H9 (cell line): ENCODE measurements at regions not wholly inside any gene's neighbourhood (a gene's known extent, or its start where the extent isn't known, plus 50 kb on each side); places are given as distances from the start of the nearest gene placed in this dataset.

Source experiments
- DNase-seq: peaks from one replicate; pipeline ENCODE4 v3.0.0-alpha.2; 2017
- H2AFZ ChIP-seq: one replicate; pipeline ENCODE4 v1.6.1; 2013; ENCODE audit warnings: mild to moderate bottlenecking, low read length, control low read depth, moderate library complexity
- H2AK5ac ChIP-seq: 2 replicates; pipeline ENCODE4 v1.6.1; 2013; ENCODE audit warnings: low read length, control low read depth, mixed read lengths; ENCODE audit not compliant: insufficient read length
- H2BK120ac ChIP-seq: one replicate; pipeline ENCODE4 v1.6.1; 2013; ENCODE audit warnings: low read depth, mild to moderate bottlenecking, low read length, control low read depth, inconsistent platforms; ENCODE audit not compliant: poor library complexity, severe bottlenecking
- H2BK12ac ChIP-seq: 2 replicates; pipeline ENCODE4 v1.6.1; 2013; ENCODE audit warnings: low read length, control low read depth, mixed read lengths, low read depth; ENCODE audit not compliant: insufficient read length
- H2BK15ac ChIP-seq: 2 replicates; pipeline ENCODE4 v1.6.1; 2013; ENCODE audit warnings: low read depth, low read length, control low read depth
- H2BK20ac ChIP-seq: one replicate; pipeline ENCODE4 v1.6.1; 2013; ENCODE audit warnings: low read depth, mild to moderate bottlenecking, low read length, control low read depth, inconsistent platforms; ENCODE audit not compliant: poor library complexity, severe bottlenecking
- H2BK5ac ChIP-seq: 2 replicates; pipeline ENCODE4 v1.6.1; 2013; ENCODE audit warnings: low read length, control low read depth, mixed read lengths; ENCODE audit not compliant: insufficient read length
- H3K14ac ChIP-seq: 2 replicates; pipeline ENCODE4 v1.6.1; 2013; ENCODE audit warnings: low read length, control low read depth; ENCODE audit not compliant: insufficient read depth
- H3K18ac ChIP-seq: 2 replicates; pipeline ENCODE4 v1.6.1; 2013; ENCODE audit warnings: low read depth, mild to moderate bottlenecking, mixed read lengths, low read length, control low read depth; ENCODE audit not compliant: insufficient read length
- H3K23ac ChIP-seq: 2 replicates; pipeline ENCODE4 v1.6.1; 2013; ENCODE audit warnings: low read length, control low read depth, mixed read lengths, low read depth; ENCODE audit not compliant: insufficient read length
- H3K23me2 ChIP-seq: 2 replicates; pipeline ENCODE4 v1.6.1; 2013; ENCODE audit warnings: low read depth, mild to moderate bottlenecking, mixed read lengths, low read length, control low read depth; ENCODE audit not compliant: insufficient read length, poor library complexity, severe bottlenecking
- H3K27ac ChIP-seq: 2 replicates; pipeline ENCODE4 v1.5.1; 2013; ENCODE audit warnings: low read length, control low read depth, mixed read lengths, low read depth; ENCODE audit not compliant: insufficient read length
- H3K27me3 ChIP-seq: 2 replicates; pipeline ENCODE4 v1.6.1; 2013; ENCODE audit warnings: low read length, control low read depth, inconsistent platforms; ENCODE audit not compliant: insufficient read depth
- H3K4ac ChIP-seq: 2 replicates; pipeline ENCODE4 v1.6.1; 2013; ENCODE audit warnings: low read depth, mild to moderate bottlenecking, control low read depth, inconsistent platforms, low read length, moderate library complexity
- H3K4me1 ChIP-seq: 2 replicates; pipeline ENCODE4 v1.6.1; 2013; ENCODE audit warnings: low read length, control low read depth, inconsistent platforms; ENCODE audit not compliant: insufficient read depth
- H3K4me2 ChIP-seq: 2 replicates; pipeline ENCODE4 v1.6.1; 2013; ENCODE audit warnings: low read length, control low read depth, mixed read lengths; ENCODE audit not compliant: insufficient read length, insufficient read depth
- H3K56ac ChIP-seq: 2 replicates; pipeline ENCODE4 v1.6.1; 2013; ENCODE audit warnings: low read depth, mild to moderate bottlenecking, mixed read lengths, low read length, control low read depth; ENCODE audit not compliant: insufficient read length
- H3K79me1 ChIP-seq: 2 replicates; pipeline ENCODE4 v1.6.1; 2013; ENCODE audit warnings: low read depth, mild to moderate bottlenecking, moderate library complexity, low read length, control low read depth, inconsistent platforms; ENCODE audit not compliant: insufficient read depth, poor library complexity, severe bottlenecking
- H3K79me2 ChIP-seq: 2 replicates; pipeline ENCODE4 v1.6.1; 2013; ENCODE audit warnings: low read length, control low read depth, inconsistent platforms; ENCODE audit not compliant: insufficient read depth
- H3K9ac ChIP-seq: 2 replicates; pipeline ENCODE4 v1.6.1; 2013; ENCODE audit warnings: low read length, control low read depth, mixed read lengths; ENCODE audit not compliant: insufficient read length; ENCODE audit errors: extremely low read depth
- H3K9me3 ChIP-seq: one replicate; pipeline ENCODE4 v1.6.1; 2013; ENCODE audit warnings: low read depth, low read length, inconsistent platforms; ENCODE audit not compliant: control insufficient read depth
- H3T11ph ChIP-seq: one replicate; pipeline ENCODE4 v1.6.1; 2013; ENCODE audit warnings: mild to moderate bottlenecking, low read length, control low read depth, inconsistent platforms
- H4K20me1 ChIP-seq: one replicate; pipeline ENCODE4 v1.6.1; 2013; ENCODE audit not compliant: control insufficient read depth, insufficient read length, insufficient read depth
- H4K5ac ChIP-seq: 2 replicates; pipeline ENCODE4 v1.6.1; 2013; ENCODE audit warnings: low read depth, mild to moderate bottlenecking, mixed read lengths, low read length, control low read depth; ENCODE audit not compliant: insufficient read length
- H4K8ac ChIP-seq: replicated peaks from 2 replicates; pipeline ENCODE4 v1.6.1; 2013; ENCODE audit warnings: low read length, control low read depth, mixed read lengths, low read depth; ENCODE audit not compliant: insufficient read length
- H4K91ac ChIP-seq: 2 replicates; pipeline ENCODE4 v1.6.1; 2013; ENCODE audit warnings: low read depth, mild to moderate bottlenecking, moderate library complexity, mixed read lengths, low read length, control low read depth; ENCODE audit not compliant: insufficient read length
- H3K27ac Mint-ChIP-seq, 3 experiments: 2 replicates in 2 of 3; 3 replicates in 1 of 3; pipeline ENCODE4 v1.8.0; 2020 to 2021; ENCODE audit warnings: mixed read lengths in 3 of 3, mild to moderate bottlenecking in 1 of 3, moderate library complexity in 1 of 3
- H3K27me3 Mint-ChIP-seq: 2 replicates; pipeline ENCODE4 v1.8.0; 2021; ENCODE audit warnings: low read depth, mild to moderate bottlenecking, moderate library complexity, mixed read lengths
- H3K36me3 Mint-ChIP-seq, 3 experiments: 2 replicates in 2 of 3; 3 replicates in 1 of 3; pipeline ENCODE4 v1.8.0; 2020 to 2021; ENCODE audit warnings: low read depth in 3 of 3, mixed read lengths in 3 of 3; ENCODE audit not compliant: insufficient read depth in 1 of 3
- H3K4me1 Mint-ChIP-seq, 2 experiments: 2 replicates each; pipeline ENCODE4 v1.8.0; 2020; ENCODE audit warnings: mixed read lengths in 2 of 2
- H3K4me3 Mint-ChIP-seq, 2 experiments: 2 replicates in 1 of 2; 3 replicates in 1 of 2; pipeline ENCODE4 v1.8.0; 2020 to 2021; ENCODE audit warnings: mild to moderate bottlenecking in 2 of 2, mixed read lengths in 2 of 2, moderate library complexity in 1 of 2
- H3K9me3 Mint-ChIP-seq, 2 experiments: 2 replicates in 1 of 2; 3 replicates in 1 of 2; pipeline ENCODE4 v1.8.0; 2020; ENCODE audit warnings: mild to moderate bottlenecking in 2 of 2, mixed read lengths in 2 of 2, moderate library complexity in 1 of 2
- CTCF ChIP-seq: fragments of 200-600 bp; sonication (generic); conservative IDR thresholded peaks from 3 replicates; pipeline ENCODE4 v1.8.0; 2021; ENCODE audit warnings: antibody characterized with exemption, mild to moderate bottlenecking
- WGBS: extraction: QIAGEN DNeasy Blood & Tissue Kit; methylation state at CpG from one replicate; pipeline ENCODE4 v1.1.7; 2013; ENCODE audit warnings: missing lambda C conversion rate, low lambda C conversion rate, mixed read lengths; ENCODE audit not compliant: insufficient read length; ENCODE audit errors: extremely low coverage; 5-methylcytosine and 5-hydroxymethylcytosine counted together

- Histone ChIP-seq H4K20me1 (no peaks in the 10 kb centered on the region), H3K27me3 (no peaks in the 10 kb centered on the region), H3K23me2 (no peaks in the 10 kb centered on the region), H2AFZ (no peak overlapping the region), H3K79me1 (no peaks in the 10 kb centered on the region), H3K27ac (no peak overlapping the region), H3K14ac (no peak overlapping the region), H3K4ac (no peak overlapping the region), H3K4me2 (no peak overlapping the region), H3K23ac (no peak overlapping the region), H3K79me2 (peaks cover 1% of the 10 kb centered on the region; the same call in 1 of the 2 replicates), H2BK5ac (no peak overlapping the region), H3K18ac (no peak overlapping the region), H3K9me3 (no peaks in the 10 kb centered on the region), H4K91ac (no peak overlapping the region), H2AK5ac (no peak overlapping the region), H3K4me1 (peaks cover 45% of the 10 kb centered on the region), H3K9ac (no peak overlapping the region), H2BK12ac (no peak overlapping the region), H3K56ac (no peak overlapping the region), H2BK120ac (no peak overlapping the region), H4K8ac (no peak overlapping the region), H2BK15ac (no peak overlapping the region), H4K5ac (no peak overlapping the region), H3T11ph (no peak overlapping the region), H2BK20ac (no peak overlapping the region)
- H3K4me3 Mint-ChIP-seq, result no peak overlapping the region
- H3K27me3 Mint-ChIP-seq, result no peaks in the 10 kb centered on the region; the same call in 1 of the 2 replicates
- peak overlapping the region; percentile 2 to 75 (median 18); a peak in 4 of 7 replicates for H3K27ac Mint-ChIP-seq
- peaks cover 0 to 3% (median 0%) of the 10 kb centered on the region in 3 experiments; a peak in 2 of 7 replicates for H3K36me3 Mint-ChIP-seq
- H3K4me1 Mint-ChIP-seq, result peaks cover 81 to 85% of the 10 kb centered on the region in 2 experiments
- TF ChIP-seq CTCF, result no peak
- no peaks in the 10 kb centered on the region for H3K9me3 Mint-ChIP-seq
- DNase-seq, result no peak
- no CpG with 5 or more reads among the region's 1 CpG for WGBS
Measured at GRCh38 chr9:110129425-110129824, 78.5 kb downstream of the C9orf152 start.
